SK-N-SH (cell line): ENCODE measurements at regions not wholly inside any gene's neighbourhood (a gene's known extent, or its start where the extent isn't known, plus 50 kb on each side); places are given as distances from the start of the nearest gene placed in this dataset.

Experiments
- CTCF ChIA-PET: fragments of 300-600, 350-600 bp; formaldehyde crosslinking; extraction: SDS; loops from one replicate; lab custom pipeline; 2021; lab: Yijun Ruan, JAX
- POLR2A ChIA-PET: fragments of 350-600 bp; sonication (Branson Sonifier 250); formaldehyde crosslinking; extraction: SDS; loops from one replicate; lab custom pipeline; 2020; ENCODE audit warnings: antibody characterized with exemption, inconsistent platforms; lab: Yijun Ruan, JAX
- DNase-seq: peaks from one replicate; pipeline ENCODE4 v3.0.0; 2012
- H2AFZ ChIP-seq: fragments of 200-600 bp; sonication (generic); 2 replicates; pipeline ENCODE4 v1.8.1; 2016; ENCODE audit warnings: antibody characterized with exemption, mild to moderate bottlenecking, low read depth
- H3F3A ChIP-seq: fragments of 200-600 bp; sonication (generic); replicated peaks from 2 replicates; pipeline ENCODE3; 2016; ENCODE audit warnings: antibody characterized with exemption, mild to moderate bottlenecking; ENCODE audit not compliant: insufficient read depth
- H3K27ac ChIP-seq, 2 experiments: fragments of 200-500 bp in 1 of 2; fragments of 200-600 bp in 1 of 2; sonication (Bioruptor generic) in 1 of 2; sonication (generic), shearing (Covaris generic) in 1 of 2; 2 replicates each; pipeline versions ENCODE4 v1.5.1 to v1.6.1; 2014 to 2016; ENCODE audit warnings: low read depth in 2 of 2, inconsistent platforms in 1 of 2, low read length in 1 of 2, mild to moderate bottlenecking in 1 of 2, mixed read lengths in 1 of 2
- H3K27me3 ChIP-seq: fragments of 200-600 bp; sonication (generic), shearing (Covaris generic); 2 replicates; pipeline ENCODE4 v1.6.1; 2016; ENCODE audit warnings: mixed run types; ENCODE audit not compliant: insufficient read depth
- H3K36me3 ChIP-seq, 2 experiments: fragments of 200-500 bp in 1 of 2; fragments of 200-600 bp in 1 of 2; sonication (Bioruptor generic) in 1 of 2; sonication (generic) in 1 of 2; replicated peaks in 1 of 2; 2 replicates each; pipeline versions ENCODE3 to v1.5.1; 2014 to 2016; ENCODE audit warnings: low read length in 1 of 2, mild to moderate bottlenecking in 1 of 2; ENCODE audit not compliant: insufficient read depth in 2 of 2, control insufficient read depth in 1 of 2
- H3K4me1 ChIP-seq, 2 experiments: fragments of 200-500 bp in 1 of 2; fragments of 200-600 bp in 1 of 2; sonication (Bioruptor generic) in 1 of 2; sonication (generic), shearing (Covaris generic) in 1 of 2; 2 replicates each; pipeline versions ENCODE4 v1.5.1 to v1.6.1; 2014 to 2016; ENCODE audit warnings: low read depth in 1 of 2, low read length in 1 of 2, mixed run types in 1 of 2; ENCODE audit not compliant: insufficient read depth in 2 of 2, control insufficient read depth in 1 of 2
- H3K4me2 ChIP-seq: fragments of 200-600 bp; sonication (generic), shearing (Covaris generic); 2 replicates; pipeline ENCODE4 v1.6.1; 2017; ENCODE audit warnings: mixed run types
- H3K4me3 ChIP-seq, 2 experiments: fragments of 200-500 bp in 1 of 2; fragments of 200-600 bp in 1 of 2; sonication (Bioruptor generic) in 1 of 2; sonication (generic), shearing (Covaris generic) in 1 of 2; 2 replicates each; pipeline versions ENCODE4 v1.5.1 to v1.8.1; 2014 to 2016; ENCODE audit warnings: low read depth in 2 of 2, inconsistent platforms in 1 of 2, low read length in 1 of 2, mild to moderate bottlenecking in 1 of 2, mixed read lengths in 1 of 2, moderate library complexity in 1 of 2
- H3K79me2 ChIP-seq: fragments of 200-600 bp; sonication (generic); 2 replicates; pipeline ENCODE4 v1.8.1; 2017; ENCODE audit warnings: mild to moderate bottlenecking; ENCODE audit not compliant: insufficient read depth
- H3K9ac ChIP-seq: fragments of 200-600 bp; sonication (generic); 2 replicates; pipeline ENCODE4 v1.6.1; 2017; ENCODE audit warnings: mixed run types
- H3K9me2 ChIP-seq: fragments of 200-600 bp; sonication (generic); 2 replicates; pipeline ENCODE4 v1.6.1; 2017; ENCODE audit warnings: mixed run types
- H3K9me3 ChIP-seq: fragments of 200-600 bp; sonication (generic); 2 replicates; pipeline ENCODE4 v1.6.1; 2017; ENCODE audit warnings: mixed run types, mild to moderate bottlenecking, moderate library complexity
- H4K20me1 ChIP-seq: fragments of 200-600 bp; sonication (generic); 2 replicates; pipeline ENCODE4 v1.6.1; 2017; ENCODE audit warnings: mild to moderate bottlenecking, mixed run types; ENCODE audit not compliant: insufficient read depth
- EP300 ChIP-seq, 2 experiments: IDR thresholded peaks; 2 replicates each; pipeline versions ENCODE4 v1.4.0 to v1.6.1; 2012; ENCODE audit warnings: borderline replicate concordance in 1 of 2, low read depth in 1 of 2, low read length in 1 of 2
- EZH2phosphoT487 ChIP-seq: fragments of 200-600 bp; sonication (generic); IDR thresholded peaks from 2 replicates; pipeline ENCODE4 v1.6.1; 2017; ENCODE audit warnings: low read depth, mixed run types, mild to moderate bottlenecking, antibody characterized with exemption, moderate library complexity, borderline replicate concordance
- GATA2 ChIP-seq: sonication (generic); formaldehyde crosslinking; IDR thresholded peaks from 2 replicates; pipeline ENCODE4 v1.5.0; 2020; ENCODE audit warnings: mild to moderate bottlenecking, missing genetic modification reagents
- MXI1 ChIP-seq: IDR thresholded peaks from 2 replicates; pipeline ENCODE4 v1.6.1; 2012; ENCODE audit warnings: mild to moderate bottlenecking, low read depth, low read length, improper control_type of control experiment
- NFIC ChIP-seq: IDR thresholded peaks from 2 replicates; pipeline ENCODE4 v1.4.0; 2012; ENCODE audit warnings: borderline replicate concordance
- RAD21 ChIP-seq: IDR thresholded peaks from 2 replicates; pipeline ENCODE4 v1.6.1; 2012; ENCODE audit warnings: mild to moderate bottlenecking, low read length
- SIN3A ChIP-seq: IDR thresholded peaks from 2 replicates; pipeline ENCODE4 v1.6.1; 2012; ENCODE audit warnings: low read depth, mild to moderate bottlenecking, low read length, moderate library complexity, borderline replicate concordance
- TEAD4 ChIP-seq: IDR thresholded peaks from 2 replicates; pipeline ENCODE4 v1.4.0; 2012; ENCODE audit warnings: mild to moderate bottlenecking, borderline replicate concordance; ENCODE audit not compliant: insufficient read depth
- USF1 ChIP-seq: IDR thresholded peaks from 2 replicates; pipeline ENCODE4 v1.4.0; 2012; ENCODE audit warnings: low read depth, borderline replicate concordance
- ZBTB33 ChIP-seq: IDR thresholded peaks from 2 replicates; pipeline ENCODE4 v1.4.0; 2012; ENCODE audit warnings: low read depth, borderline replicate concordance
- WGBS: methylation state at CpG from one replicate; pipeline ENCODE4 v1.1.6; 2017; ENCODE audit warnings: low lambda C conversion rate; 5-methylcytosine and 5-hydroxymethylcytosine counted together
- TF ChIP-seq, protein P1 (sequence below): fragments of 200-600 bp; sonication (generic); IDR thresholded peaks from 2 replicates; pipeline ENCODE4 v1.6.1; 2017; ENCODE audit warnings: antibody characterized with exemption, mild to moderate bottlenecking, moderate library complexity
- TF ChIP-seq, protein P2 (sequence below): IDR thresholded peaks from 2 replicates; pipeline ENCODE4 v1.4.0; 2012; ENCODE audit warnings: low read depth

- no peak overlapping the region for H3K9ac ChIP-seq
- POLR2A ChIA-PET, result no interaction called here
- 16% methylated on average over 7 of the region's 8 CpGs for WGBS
Measured at GRCh38 chr10:131553581-131553980, 242.1 kb upstream of the TCERG1L start.

More at GRCh38 chr10:131553581-131553980, 242.1 kb upstream of the TCERG1L start:
- Histone ChIP-seq H3F3A (no peaks in the 10 kb centered on the region), H3K36me3 (no peaks in the 10 kb centered on the region), H3K9me2 (no peaks in the 10 kb centered on the region), H3K27me3 (no peaks in the 10 kb centered on the region), H3K9me3 (no peaks in the 10 kb centered on the region), H3K4me1 (no peaks in the 10 kb centered on the region), H3K27ac (no peak overlapping the region), H2AFZ (no peak overlapping the region), H3K79me2 (no peaks in the 10 kb centered on the region), H3K4me2 (no peak overlapping the region), H4K20me1 (no peaks in the 10 kb centered on the region), H3K4me3 (no peak overlapping the region)
- no peak for DNase-seq
- TF ChIP-seq GATA2 (CRISPR knock-in tag) (no peak), ZBTB33 (no peak), EZH2phosphoT487 (no peak), MXI1 (no peak), SIN3A (no peak), TEAD4 (no peak), USF1 (no peak), RAD21 (no peak), NFIC (no peak), EP300 (IDR thresholded peaks at IDR 0.05; ENCODE audit: borderline replicate concordance in 1 of 2, low read depth in 1 of 2, low read length in 1 of 2) (no peak)
- TF ChIP-seq, protein P1, sequence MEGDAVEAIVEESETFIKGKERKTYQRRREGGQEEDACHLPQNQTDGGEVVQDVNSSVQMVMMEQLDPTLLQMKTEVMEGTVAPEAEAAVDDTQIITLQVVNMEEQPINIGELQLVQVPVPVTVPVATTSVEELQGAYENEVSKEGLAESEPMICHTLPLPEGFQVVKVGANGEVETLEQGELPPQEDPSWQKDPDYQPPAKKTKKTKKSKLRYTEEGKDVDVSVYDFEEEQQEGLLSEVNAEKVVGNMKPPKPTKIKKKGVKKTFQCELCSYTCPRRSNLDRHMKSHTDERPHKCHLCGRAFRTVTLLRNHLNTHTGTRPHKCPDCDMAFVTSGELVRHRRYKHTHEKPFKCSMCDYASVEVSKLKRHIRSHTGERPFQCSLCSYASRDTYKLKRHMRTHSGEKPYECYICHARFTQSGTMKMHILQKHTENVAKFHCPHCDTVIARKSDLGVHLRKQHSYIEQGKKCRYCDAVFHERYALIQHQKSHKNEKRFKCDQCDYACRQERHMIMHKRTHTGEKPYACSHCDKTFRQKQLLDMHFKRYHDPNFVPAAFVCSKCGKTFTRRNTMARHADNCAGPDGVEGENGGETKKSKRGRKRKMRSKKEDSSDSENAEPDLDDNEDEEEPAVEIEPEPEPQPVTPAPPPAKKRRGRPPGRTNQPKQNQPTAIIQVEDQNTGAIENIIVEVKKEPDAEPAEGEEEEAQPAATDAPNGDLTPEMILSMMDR, result no peak
- TF ChIP-seq, protein P2, sequence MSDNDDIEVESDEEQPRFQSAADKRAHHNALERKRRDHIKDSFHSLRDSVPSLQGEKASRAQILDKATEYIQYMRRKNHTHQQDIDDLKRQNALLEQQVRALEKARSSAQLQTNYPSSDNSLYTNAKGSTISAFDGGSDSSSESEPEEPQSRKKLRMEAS, result no peak
- CTCF ChIA-PET, result no interaction called here
